ENCODE measurements at regions not wholly inside any gene's neighbourhood (a gene's known extent, or its start where the extent isn't known, plus 50 kb on each side); places are given as distances from the start of the nearest gene placed in this dataset.
A peak's percentile ranks its signal among the peaks of the same experiment; 100 is the strongest.

DNA sequence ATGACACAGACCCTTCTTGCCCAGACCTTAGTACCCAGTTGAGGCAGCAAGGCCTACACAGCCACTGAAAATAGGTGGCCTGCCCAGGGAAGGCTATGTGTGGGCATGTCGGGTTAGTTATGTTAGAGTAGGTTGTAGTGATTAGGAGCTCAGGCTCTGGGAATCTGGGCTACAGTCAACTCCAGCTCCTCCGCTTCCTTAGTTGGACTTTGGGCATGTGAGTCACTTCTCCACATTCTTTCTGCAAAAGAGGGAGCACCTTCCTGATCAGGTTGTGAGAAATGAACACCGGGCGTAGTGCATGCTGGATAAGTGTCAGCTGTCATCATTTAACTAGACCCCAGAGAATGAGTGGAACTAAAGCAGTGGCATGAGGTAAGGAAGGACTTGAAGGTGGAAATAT, 64.8 kb downstream of the ARHGAP35 start:
- H3K36me3 ChIP-seq (ENCODE audit: control insufficient read depth, insufficient read depth, low read length): peaks cover 7% of the 10 kb centered on the region

DNA sequence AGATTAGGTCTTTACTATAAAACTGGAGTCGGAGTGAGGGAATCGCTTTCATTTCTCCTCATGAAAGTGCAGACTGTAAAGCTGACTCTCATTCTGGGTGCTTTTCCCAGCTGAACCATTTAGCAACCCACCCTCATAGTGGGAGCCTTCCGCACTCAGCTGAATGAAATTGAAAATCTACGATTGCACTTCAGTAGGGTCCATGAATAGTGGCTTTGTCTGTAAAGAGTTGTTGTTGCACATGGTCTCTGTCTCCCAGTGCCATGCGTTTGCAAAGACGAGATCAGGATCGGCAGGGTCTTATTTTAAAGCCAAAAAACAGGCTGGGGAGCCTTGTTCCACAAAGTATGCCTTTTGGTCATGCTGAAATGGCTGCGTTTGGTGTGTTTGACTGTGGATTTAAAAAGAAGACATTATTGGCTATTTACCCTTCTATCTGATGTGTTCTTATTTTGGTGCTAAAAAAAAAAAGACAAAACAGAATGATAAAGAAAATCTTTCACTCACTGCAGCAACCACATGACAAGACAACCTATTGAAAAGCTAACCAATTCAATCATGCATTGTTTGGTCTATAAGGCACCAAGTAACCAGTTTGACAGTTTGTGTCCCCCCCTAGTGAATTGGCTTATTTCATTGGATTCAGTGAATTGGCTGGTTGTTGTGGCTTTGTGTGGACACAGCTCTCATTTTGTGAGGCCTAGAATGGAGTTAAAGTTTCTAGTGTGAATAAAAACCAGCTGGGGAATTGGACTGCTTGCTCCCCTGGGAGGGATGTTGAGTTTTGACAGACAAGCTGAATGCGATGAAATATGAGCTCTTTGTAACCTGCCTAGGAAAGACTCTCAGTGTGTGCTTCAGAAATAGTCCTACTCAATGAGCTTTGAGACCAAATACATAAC, 65.6 kb downstream of the ARHGAP35 start:
- Histone ChIP-seq H3K27ac (ENCODE audit: low read depth, low read length) (peak overlapping the region; percentile 64), H3K27me3 (ENCODE audit: control insufficient read depth, insufficient read depth, low read length) (no peaks in the 10 kb centered on the region), H3K4me3 (ENCODE audit: low read depth, low read length) (peak overlapping the region; percentile 6), H3K4me1 (ENCODE audit: control insufficient read depth, insufficient read depth, low read length) (peaks cover 61% of the 10 kb centered on the region), H3K9me3 (ENCODE audit: control insufficient read depth, insufficient read depth, low read length) (no peaks in the 10 kb centered on the region), H3K36me3 (ENCODE audit: control insufficient read depth, insufficient read depth, low read length) (peaks cover 7% of the 10 kb centered on the region)
- DNase-seq (ENCODE audit: low read depth in 4 of 6, low spot score in 6 of 6): peak in 5 of 6 donors; percentile 39 to 88 (median 69)
- 26% methylated on average over 8 of the region's 9 CpGs for WGBS (ENCODE audit: insufficient coverage)

More for the DNA sequence above, 64.8 kb downstream of the ARHGAP35 start:
- no peaks in the 10 kb centered on the region for H3K27me3 ChIP-seq (ENCODE audit: control insufficient read depth, insufficient read depth, low read length)
- WGBS (ENCODE audit: insufficient coverage): 22% methylated on average over 2 of the region's 4 CpGs
- no peaks in the 10 kb centered on the region for H3K9me3 ChIP-seq (ENCODE audit: control insufficient read depth, insufficient read depth, low read length)
- DNase-seq (ENCODE audit: low read depth in 4 of 6, low spot score in 6 of 6): no peak
- H3K27ac ChIP-seq (ENCODE audit: low read depth, low read length): peak overlapping the region; percentile 64
- no peak overlapping the region for H3K4me3 ChIP-seq (ENCODE audit: low read depth, low read length)
- peaks cover 56% of the 10 kb centered on the region for H3K4me1 ChIP-seq (ENCODE audit: control insufficient read depth, insufficient read depth, low read length)

DNA sequence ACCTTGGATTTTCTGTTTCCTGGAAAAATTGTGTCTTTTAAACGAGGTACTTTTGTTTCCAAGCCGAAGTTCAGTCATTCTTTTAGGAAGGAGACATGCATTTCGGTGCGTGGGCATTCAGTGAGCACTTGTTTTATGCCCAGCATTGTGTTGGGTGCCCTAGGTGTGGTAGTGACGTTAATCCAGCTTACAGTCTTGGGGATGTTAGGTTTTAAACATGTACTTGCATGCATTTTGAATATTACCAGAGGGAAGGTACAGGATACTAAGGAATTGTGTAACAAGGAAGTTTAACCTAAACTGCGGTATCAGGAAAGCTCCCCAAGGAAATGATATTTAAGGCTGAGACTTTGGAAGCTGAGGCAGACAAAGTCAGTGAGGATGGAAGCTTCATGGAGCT, 66.3 kb downstream of the ARHGAP35 start:
- peaks cover 3% of the 10 kb centered on the region for H3K36me3 ChIP-seq (ENCODE audit: control insufficient read depth, insufficient read depth, low read length)
- H3K4me1 ChIP-seq (ENCODE audit: control insufficient read depth, insufficient read depth, low read length): peaks cover 63% of the 10 kb centered on the region
- H3K27me3 ChIP-seq (ENCODE audit: control insufficient read depth, insufficient read depth, low read length): no peaks in the 10 kb centered on the region
- WGBS (ENCODE audit: insufficient coverage): 26% methylated on average over 5 of the region's 6 CpGs
- no peak for DNase-seq (ENCODE audit: low read depth in 4 of 6, low spot score in 6 of 6)
- H3K27ac ChIP-seq (ENCODE audit: low read depth, low read length): peak overlapping the region; percentile 64
- no peak overlapping the region for H3K4me3 ChIP-seq (ENCODE audit: low read depth, low read length)
- H3K9me3 ChIP-seq (ENCODE audit: control insufficient read depth, insufficient read depth, low read length): no peaks in the 10 kb centered on the region

- no peaks in the 10 kb centered on the region for H3K36me3 ChIP-seq (ENCODE audit: control insufficient read depth, insufficient read depth, low read length)
- H3K27ac ChIP-seq (ENCODE audit: low read depth, low read length): peak overlapping the region; percentile 64
- H3K27me3 ChIP-seq (ENCODE audit: control insufficient read depth, insufficient read depth, low read length): no peaks in the 10 kb centered on the region
- no CpG with 5 or more reads among the region's 4 CpGs for WGBS (ENCODE audit: insufficient coverage)
- H3K9me3 ChIP-seq (ENCODE audit: control insufficient read depth, insufficient read depth, low read length): no peaks in the 10 kb centered on the region
- no peak overlapping the region for H3K4me3 ChIP-seq (ENCODE audit: low read depth, low read length)
- H3K4me1 ChIP-seq (ENCODE audit: control insufficient read depth, insufficient read depth, low read length): peaks cover 63% of the 10 kb centered on the region
- DNase-seq (ENCODE audit: low read depth in 4 of 6, low spot score in 6 of 6): no peak
Measured at GRCh38 chr19:46927893-46928292, 67.1 kb downstream of the ARHGAP35 start.

DNA sequence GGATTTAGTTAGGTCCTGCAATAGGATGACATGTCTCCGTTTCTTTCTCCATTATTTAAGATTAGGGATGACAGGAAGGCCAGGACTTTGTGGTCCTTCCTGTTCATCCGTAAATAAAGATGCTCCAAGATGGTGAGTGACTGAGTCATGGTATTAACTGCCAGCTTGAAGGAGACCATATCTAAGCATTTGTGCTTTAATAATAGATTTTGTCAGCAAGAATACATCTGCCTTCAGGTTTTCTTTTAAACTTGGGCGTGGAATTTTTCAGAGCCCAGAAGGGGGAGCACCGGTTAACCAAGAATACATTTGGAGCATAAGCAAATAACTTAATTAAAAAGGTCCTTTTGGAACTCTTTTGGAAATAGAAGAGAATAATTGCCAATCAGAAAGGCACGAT, 68.2 kb downstream of the ARHGAP35 start:
- Histone ChIP-seq H3K36me3 (ENCODE audit: control insufficient read depth, insufficient read depth, low read length) (no peaks in the 10 kb centered on the region), H3K27ac (ENCODE audit: low read depth, low read length) (peak overlapping the region; percentile 0), H3K4me1 (ENCODE audit: control insufficient read depth, insufficient read depth, low read length) (peaks cover 60% of the 10 kb centered on the region), H3K27me3 (ENCODE audit: control insufficient read depth, insufficient read depth, low read length) (no peaks in the 10 kb centered on the region), H3K4me3 (ENCODE audit: low read depth, low read length) (no peak overlapping the region), H3K9me3 (ENCODE audit: control insufficient read depth, insufficient read depth, low read length) (no peaks in the 10 kb centered on the region)
- WGBS (ENCODE audit: insufficient coverage): no CpG with 5 or more reads among the region's 5 CpGs
- DNase-seq (ENCODE audit: low read depth in 4 of 6, low spot score in 6 of 6): no peak

GRCh38 chr19:46931202-46931601, 70.4 kb downstream of the ARHGAP35 start:
- WGBS (ENCODE audit: insufficient coverage): 23% methylated on average over 3 of the region's 5 CpGs
- Histone ChIP-seq H3K9me3 (ENCODE audit: control insufficient read depth, insufficient read depth, low read length) (no peaks in the 10 kb centered on the region), H3K27ac (ENCODE audit: low read depth, low read length) (peak overlapping the region; percentile 42), H3K4me1 (ENCODE audit: control insufficient read depth, insufficient read depth, low read length) (peaks cover 42% of the 10 kb centered on the region), H3K36me3 (ENCODE audit: control insufficient read depth, insufficient read depth, low read length) (no peaks in the 10 kb centered on the region), H3K27me3 (ENCODE audit: control insufficient read depth, insufficient read depth, low read length) (no peaks in the 10 kb centered on the region), H3K4me3 (ENCODE audit: low read depth, low read length) (no peak overlapping the region)
- DNase-seq (ENCODE audit: low read depth in 4 of 6, low spot score in 6 of 6): peak in 4 of 6 donors; percentile 55 to 86 (median 70)

DNA sequence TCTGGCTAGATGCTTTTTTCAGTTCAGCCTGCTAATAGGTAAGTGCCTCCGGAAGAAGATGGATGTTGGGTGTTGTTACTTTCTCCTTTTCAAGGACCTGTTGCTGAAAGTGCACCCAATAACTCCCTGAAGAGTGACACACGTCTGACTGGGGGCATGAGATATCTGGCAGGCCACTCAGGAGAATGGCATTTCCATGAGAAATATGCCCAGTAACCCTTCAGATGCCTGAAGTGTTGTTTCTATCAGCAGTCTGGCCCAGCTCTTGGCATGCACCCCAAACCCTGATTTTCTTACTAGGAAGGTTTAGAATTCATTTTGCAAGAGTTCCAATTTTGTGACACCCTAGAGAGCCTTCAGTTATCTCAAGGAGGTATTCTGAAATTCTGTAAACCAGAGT, 71.5 kb downstream of the ARHGAP35 start:
- Histone ChIP-seq H3K4me1 (ENCODE audit: control insufficient read depth, insufficient read depth, low read length) (peaks cover 38% of the 10 kb centered on the region), H3K4me3 (ENCODE audit: low read depth, low read length) (no peak overlapping the region), H3K27me3 (ENCODE audit: control insufficient read depth, insufficient read depth, low read length) (no peaks in the 10 kb centered on the region), H3K36me3 (ENCODE audit: control insufficient read depth, insufficient read depth, low read length) (no peaks in the 10 kb centered on the region), H3K9me3 (ENCODE audit: control insufficient read depth, insufficient read depth, low read length) (no peaks in the 10 kb centered on the region), H3K27ac (ENCODE audit: low read depth, low read length) (no peak overlapping the region)
- no peak for DNase-seq (ENCODE audit: low read depth in 4 of 6, low spot score in 6 of 6)
- 43% methylated on average over 2 of the region's 2 CpGs for WGBS (ENCODE audit: insufficient coverage)

GRCh38 chr19:46935066-46935663, 74.4 kb downstream of the ARHGAP35 start:
- no peak overlapping the region for H3K4me3 ChIP-seq (ENCODE audit: low read depth, low read length)
- peaks cover 6% of the 10 kb centered on the region for H3K36me3 ChIP-seq (ENCODE audit: control insufficient read depth, insufficient read depth, low read length)
- 60% methylated on average over 3 of the region's 7 CpGs for WGBS (ENCODE audit: insufficient coverage)
- peaks cover 19% of the 10 kb centered on the region for H3K4me1 ChIP-seq (ENCODE audit: control insufficient read depth, insufficient read depth, low read length)
- no peaks in the 10 kb centered on the region for H3K9me3 ChIP-seq (ENCODE audit: control insufficient read depth, insufficient read depth, low read length)
- no peak for DNase-seq (ENCODE audit: low read depth in 4 of 6, low spot score in 6 of 6)
- no peak overlapping the region for H3K27ac ChIP-seq (ENCODE audit: low read depth, low read length)
- H3K27me3 ChIP-seq (ENCODE audit: control insufficient read depth, insufficient read depth, low read length): no peaks in the 10 kb centered on the region

GRCh38 chr19:46943150-46943946, 76.3 kb upstream of the NPAS1 start:
- H3K27ac ChIP-seq (ENCODE audit: low read depth, low read length): no peak overlapping the region
- WGBS (ENCODE audit: insufficient coverage): 81% methylated on average over 7 of the region's 10 CpGs
- peaks cover 16% of the 10 kb centered on the region for H3K36me3 ChIP-seq (ENCODE audit: control insufficient read depth, insufficient read depth, low read length)
- peaks cover 26% of the 10 kb centered on the region for H3K4me1 ChIP-seq (ENCODE audit: control insufficient read depth, insufficient read depth, low read length)
- no peaks in the 10 kb centered on the region for H3K27me3 ChIP-seq (ENCODE audit: control insufficient read depth, insufficient read depth, low read length)
- no peak overlapping the region for H3K4me3 ChIP-seq (ENCODE audit: low read depth, low read length)
- no peaks in the 10 kb centered on the region for H3K9me3 ChIP-seq (ENCODE audit: control insufficient read depth, insufficient read depth, low read length)
- DNase-seq (ENCODE audit: low read depth in 4 of 6, low spot score in 6 of 6): no peak
